Adrenal gland (tissue), 5 donors: ENCODE measurements at regions not wholly inside any gene's neighbourhood (a gene's known extent, or its start where the extent isn't known, plus 50 kb on each side); places are given as distances from the start of the nearest gene placed in this dataset.
"Not testable (repeated sequence)": the region's sequence is repeated elsewhere in the genome, so short reads cannot be mapped to it uniquely, and the experiment has no call there.

Source experiments
- CTCF ChIP-seq, 6 experiments: fragments of 450-650 bp in 4 of 6; fragments of 200-600 bp in 2 of 6; sonication (generic) in 1 of 6; IDR thresholded peaks; 1 replicate in 5 of 6; 2 replicates in 1 of 6; pipeline versions ENCODE4 v1.5.1 to v1.8.0; 2016 to 2021; ENCODE audit warnings: antibody characterized with exemption in 6 of 6, mild to moderate bottlenecking in 2 of 6, moderate library complexity in 1 of 6
- POLR2A ChIP-seq, 2 donors: fragments of 450-650 bp; IDR thresholded peaks; one replicate each; pipeline ENCODE4 v1.6.1; 2017; ENCODE audit warnings: antibody characterized with exemption in 2 of 2, mild to moderate bottlenecking in 2 of 2, moderate library complexity in 1 of 2
- donor health status: DM: no; HTN: no; CAD: no.

DNA sequence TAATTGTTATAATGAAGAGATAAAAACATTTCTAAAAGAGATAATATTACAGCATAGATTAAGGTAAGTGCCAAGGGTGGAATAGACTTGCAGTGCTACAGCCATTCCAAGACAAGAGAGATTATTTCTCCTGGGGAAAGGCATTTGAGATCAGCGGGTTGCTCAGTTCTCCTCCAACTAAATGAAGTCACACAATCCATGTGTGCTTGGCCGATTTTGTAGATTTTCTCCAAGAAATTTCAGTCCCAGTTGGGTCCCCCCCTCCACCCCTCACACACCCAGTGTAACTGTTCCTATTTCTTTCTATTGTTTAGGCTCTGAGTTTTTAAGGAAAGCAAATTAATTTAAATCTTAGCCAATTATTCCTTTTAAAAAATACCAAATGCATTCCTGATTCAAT is 315.1 kb downstream of the GOLGA6L6 start:
- TF ChIP-seq POLR2A, CTCF (IDR thresholded peaks at IDR 0.05): not testable (repeated sequence)
